ENCODE measurements at regions not wholly inside any gene's neighbourhood (a gene's known extent, or its start where the extent isn't known, plus 50 kb on each side); places are given as distances from the start of the nearest gene placed in this dataset.

- TF ChIP-seq CTCF (conservative IDR thresholded peaks at IDR 0.05; ENCODE audit: low read length), result no peak
- TF ChIP-seq EZH2phosphoT487 (IDR thresholded peaks at IDR 0.05; ENCODE audit: borderline replicate concordance), result no peak
These were observed 486.1 kb downstream of the SEMA3D start for GRCh38 chr7:84700563-84701370.

All from Loucy (cell line).